ENCODE measurements at regions not wholly inside any gene's neighbourhood (a gene's known extent, or its start where the extent isn't known, plus 50 kb on each side); places are given as distances from the start of the nearest gene placed in this dataset.

DNA sequence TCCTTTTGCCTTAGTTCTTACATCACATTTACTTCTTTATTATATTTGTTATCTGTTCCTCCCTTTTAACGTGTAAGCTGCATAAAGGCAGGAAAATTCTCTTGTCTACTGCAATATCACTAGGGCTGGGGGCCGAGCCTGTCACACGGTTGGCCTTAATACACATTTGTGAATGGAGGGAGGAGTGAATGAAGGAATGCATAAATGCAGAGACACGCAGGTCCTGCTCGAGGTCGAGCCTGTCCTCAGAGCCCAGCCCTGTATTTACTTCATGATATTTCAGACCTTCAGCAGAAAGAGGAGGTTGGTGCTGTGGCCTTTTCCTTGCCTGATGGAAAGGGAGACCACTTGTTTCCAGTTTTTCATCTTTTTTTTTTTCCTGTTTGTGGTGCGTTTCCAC, 671.3 kb downstream of the PTPRU start:
- Histone ChIP-seq H3K36me3 (no peaks in the 10 kb centered on the region), H3K9me3 (no peaks in the 10 kb centered on the region), H3K27ac (no peak overlapping the region), H3K27me3 (peaks cover 0 to 27% of the 10 kb centered on the region in 2 donors), H3K4me1 (no peaks in the 10 kb centered on the region), H3K4me3 (no peak overlapping the region)
- no peak for DNase-seq
- intact Hi-C loops (cut with DNase I; ENCODE audit: low total_unique reads), result no loop called here
- TF ChIP-seq, protein P1, sequence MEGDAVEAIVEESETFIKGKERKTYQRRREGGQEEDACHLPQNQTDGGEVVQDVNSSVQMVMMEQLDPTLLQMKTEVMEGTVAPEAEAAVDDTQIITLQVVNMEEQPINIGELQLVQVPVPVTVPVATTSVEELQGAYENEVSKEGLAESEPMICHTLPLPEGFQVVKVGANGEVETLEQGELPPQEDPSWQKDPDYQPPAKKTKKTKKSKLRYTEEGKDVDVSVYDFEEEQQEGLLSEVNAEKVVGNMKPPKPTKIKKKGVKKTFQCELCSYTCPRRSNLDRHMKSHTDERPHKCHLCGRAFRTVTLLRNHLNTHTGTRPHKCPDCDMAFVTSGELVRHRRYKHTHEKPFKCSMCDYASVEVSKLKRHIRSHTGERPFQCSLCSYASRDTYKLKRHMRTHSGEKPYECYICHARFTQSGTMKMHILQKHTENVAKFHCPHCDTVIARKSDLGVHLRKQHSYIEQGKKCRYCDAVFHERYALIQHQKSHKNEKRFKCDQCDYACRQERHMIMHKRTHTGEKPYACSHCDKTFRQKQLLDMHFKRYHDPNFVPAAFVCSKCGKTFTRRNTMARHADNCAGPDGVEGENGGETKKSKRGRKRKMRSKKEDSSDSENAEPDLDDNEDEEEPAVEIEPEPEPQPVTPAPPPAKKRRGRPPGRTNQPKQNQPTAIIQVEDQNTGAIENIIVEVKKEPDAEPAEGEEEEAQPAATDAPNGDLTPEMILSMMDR (IDR thresholded peaks at IDR 0.05), result no peak

- TF ChIP-seq, protein P1 (IDR thresholded peaks at IDR 0.05), result no peak
- intact Hi-C loops (cut with DNase I; ENCODE audit: low total_unique reads), result no loop called here
- Histone ChIP-seq H3K9me3 (no peaks in the 10 kb centered on the region), H3K27ac (no peak overlapping the region), H3K4me1 (no peaks in the 10 kb centered on the region), H3K36me3 (no peaks in the 10 kb centered on the region), H3K4me3 (no peak overlapping the region), H3K27me3 (peaks cover 0 to 29% of the 10 kb centered on the region in 2 donors)
- DNase-seq, result no peak
Measured at GRCh38 chr1:29906927-29907326, 670.6 kb downstream of the PTPRU start.

- DNase-seq, result no peak
- H3K9me3 ChIP-seq, result no peaks in the 10 kb centered on the region
- TF ChIP-seq, protein P1 (IDR thresholded peaks at IDR 0.05), result no peak
- H3K27ac ChIP-seq, result no peak overlapping the region
- intact Hi-C loops (cut with DNase I; ENCODE audit: low total_unique reads), result no loop called here
- no peak overlapping the region for H3K4me3 ChIP-seq
- no peaks in the 10 kb centered on the region for H3K36me3 ChIP-seq
- peaks cover 0 to 39% of the 10 kb centered on the region in 2 donors for H3K27me3 ChIP-seq
- peaks cover 0 to 4% (median 0%) of the 10 kb centered on the region in 4 donors for H3K4me1 ChIP-seq
Measured at GRCh38 chr1:29903548-29904166, 667.3 kb downstream of the PTPRU start.

GRCh38 chr1:29901624-29902325, 665.5 kb downstream of the PTPRU start:
- Histone ChIP-seq H3K9me3 (no peaks in the 10 kb centered on the region), H3K27me3 (peaks cover 0 to 42% of the 10 kb centered on the region in 2 donors), H3K27ac (no peak overlapping the region), H3K4me3 (no peak overlapping the region), H3K4me1 (peaks cover 0 to 4% (median 0%) of the 10 kb centered on the region in 4 donors), H3K36me3 (no peaks in the 10 kb centered on the region)
- DNase-seq, result no peak
- TF ChIP-seq, protein P1 (IDR thresholded peaks at IDR 0.05), result no peak
- intact Hi-C loops (cut with DNase I; ENCODE audit: low total_unique reads), result no loop called here

GRCh38 chr1:29900712-29901111, 664.4 kb downstream of the PTPRU start:
- TF ChIP-seq, protein P1 (IDR thresholded peaks at IDR 0.05), result no peak
- Histone ChIP-seq H3K36me3 (no peaks in the 10 kb centered on the region), H3K4me3 (no peak overlapping the region), H3K4me1 (peaks cover 0 to 4% (median 0%) of the 10 kb centered on the region in 4 donors), H3K27me3 (peaks cover 0 to 47% of the 10 kb centered on the region in 2 donors), H3K9me3 (no peaks in the 10 kb centered on the region), H3K27ac (no peak overlapping the region)
- intact Hi-C loops (cut with DNase I; ENCODE audit: low total_unique reads), result no loop called here
- DNase-seq, result no peak

Measured in tibial artery (tissue), 4 donors.